Adrenal gland (tissue), 9 donors: ENCODE measurements at regions not wholly inside any gene's neighbourhood (a gene's known extent, or its start where the extent isn't known, plus 50 kb on each side); places are given as distances from the start of the nearest gene placed in this dataset.
A peak's percentile ranks its signal among the peaks of the same experiment; 100 is the strongest.

Experiments
- DNase-seq, 7 donors: peaks; one replicate each; pipeline ENCODE4 v3.0.0-alpha.2; 2019 to 2020
- H3K27ac ChIP-seq, 5 donors: fragments of 200-600 bp; sonication (generic) in 4 of 5; 1 replicate in 3 of 5; 2 replicates in 2 of 5; pipeline versions ENCODE4 v1.5.1 to v1.8.0; 2016 to 2020; ENCODE audit warnings: mild to moderate bottlenecking in 1 of 5
- H3K27me3 ChIP-seq: fragments of 200-600 bp; 2 replicates; pipeline ENCODE4 v1.8.0; 2021
- H3K36me3 ChIP-seq, 2 donors: fragments of 200-600 bp; replicated peaks in 1 of 2; 1 replicate in 1 of 2; 2 replicates in 1 of 2; pipeline versions ENCODE4 v1.5.1 to v1.8.0; 2018 to 2022
- H3K4me1 ChIP-seq, 2 donors: fragments of 200-600 bp; replicated peaks in 1 of 2; 1 replicate in 1 of 2; 2 replicates in 1 of 2; pipeline versions ENCODE4 v1.5.1 to v1.8.0; 2018 to 2021
- H3K4me3 ChIP-seq, 4 donors: fragments of 200-600 bp; sonication (generic) in 3 of 4; one replicate each; pipeline ENCODE4 v1.5.1; 2016 to 2018
- H3K9me3 ChIP-seq, 3 donors: fragments of 200-600 bp; sonication (generic) in 1 of 3; replicated peaks in 1 of 3; 1 replicate in 2 of 3; 2 replicates in 1 of 3; pipeline versions ENCODE4 v1.5.1 to v1.8.0; 2016 to 2021
- CTCF ChIP-seq, 6 experiments: fragments of 450-650 bp in 4 of 6; fragments of 200-600 bp in 2 of 6; sonication (generic) in 1 of 6; IDR thresholded peaks; 1 replicate in 5 of 6; 2 replicates in 1 of 6; pipeline versions ENCODE4 v1.5.1 to v1.8.0; 2016 to 2021; ENCODE audit warnings: antibody characterized with exemption in 6 of 6, mild to moderate bottlenecking in 2 of 6, moderate library complexity in 1 of 6
- POLR2A ChIP-seq, 2 donors: fragments of 450-650 bp; IDR thresholded peaks; one replicate each; pipeline ENCODE4 v1.6.1; 2017; ENCODE audit warnings: antibody characterized with exemption in 2 of 2, mild to moderate bottlenecking in 2 of 2, moderate library complexity in 1 of 2
- WGBS, 4 donors: extraction: QIAGEN DNeasy Blood & Tissue Kit in 2 of 4; methylation state at CpG; one replicate each; pipeline versions ENCODE4 v1.1.5 to v1.1.7; 2013 to 2017; 5-methylcytosine and 5-hydroxymethylcytosine counted together
- intact Hi-C, 2 donors: fragments of 100-400 bp; cut with DNase I; formaldehyde crosslinking; loops; one replicate each; pipeline versions ENCODE4 v1.14.1 to v1.15.0; 2022 to 2023
- donor health status: healthy with polysubstance abuse.
- donor health status: Bipolar disorder and iron deficiency.
- donor health status: DM: yes; HTN: yes; CAD: no.
- donor health status: DM: no; HTN: no; CAD: no.
- donor health status: DM: no; HTN: no; CAD: no.

GRCh38 chr6:84524636-84525035 is 239.8 kb downstream of the TBX18 start:
- DNase-seq = no peak
- Histone ChIP-seq H3K4me1 (no peaks in the 10 kb centered on the region), H3K9me3 (no peaks in the 10 kb centered on the region), H3K4me3 (no peak overlapping the region), H3K36me3 (no peaks in the 10 kb centered on the region), H3K27me3 (no peaks in the 10 kb centered on the region), H3K27ac (no peak overlapping the region)
- TF ChIP-seq POLR2A (IDR thresholded peaks at IDR 0.05) = no peak
- TF ChIP-seq CTCF (IDR thresholded peaks at IDR 0.05) = no peak
- WGBS, 4 donors = 52 to 69% (median 65%) methylated on average over 4 of the region's 4 CpGs
- intact Hi-C loops = no loop called here

- H3K27ac ChIP-seq = no peak overlapping the region
- H3K27me3 ChIP-seq = no peaks in the 10 kb centered on the region
- H3K4me1 ChIP-seq = no peaks in the 10 kb centered on the region
- DNase-seq = peak in 6 of 7 donors; percentile 8 to 57 (median 26)
- intact Hi-C loops = no loop called here
- H3K9me3 ChIP-seq = no peaks in the 10 kb centered on the region
- H3K4me3 ChIP-seq = no peak overlapping the region
- H3K36me3 ChIP-seq = no peaks in the 10 kb centered on the region
- TF ChIP-seq POLR2A (IDR thresholded peaks at IDR 0.05) (no peak), CTCF (IDR thresholded peaks at IDR 0.05) (no peak)
Observed at GRCh38 chr6:84522135-84522549, 242.3 kb downstream of the TBX18 start.

- Histone ChIP-seq H3K4me1 (no peaks in the 10 kb centered on the region), H3K27ac (no peak overlapping the region), H3K36me3 (no peaks in the 10 kb centered on the region), H3K9me3 (no peaks in the 10 kb centered on the region), H3K4me3 (no peak overlapping the region), H3K27me3 (no peaks in the 10 kb centered on the region)
- 9 to 30% (median 23%) methylated on average over 1 of the region's 1 CpG for WGBS, 4 donors
- intact Hi-C loops = no loop called here
- TF ChIP-seq POLR2A (IDR thresholded peaks at IDR 0.05) (no peak), CTCF (IDR thresholded peaks at IDR 0.05) (no peak)
- no peak for DNase-seq
Observed at GRCh38 chr6:84521511-84521910, 242.9 kb downstream of the TBX18 start.

GRCh38 chr6:84517741-84518530 is 246.5 kb downstream of the TBX18 start:
- H3K27me3 ChIP-seq = no peaks in the 10 kb centered on the region
- no peaks in the 10 kb centered on the region for H3K4me1 ChIP-seq
- H3K9me3 ChIP-seq = no peaks in the 10 kb centered on the region
- H3K4me3 ChIP-seq = no peak overlapping the region
- WGBS, 4 donors = 46 to 69% (median 58%) methylated on average over 2 of the region's 2 CpGs
- DNase-seq = no peak
- H3K27ac ChIP-seq = no peak overlapping the region
- intact Hi-C loops = no loop called here
- no peaks in the 10 kb centered on the region for H3K36me3 ChIP-seq
- TF ChIP-seq POLR2A (IDR thresholded peaks at IDR 0.05) (no peak), CTCF (IDR thresholded peaks at IDR 0.05) (no peak)
